ENCODE measurements at regions not wholly inside any gene's neighbourhood (a gene's known extent, or its start where the extent isn't known, plus 50 kb on each side); places are given as distances from the start of the nearest gene placed in this dataset.

GRCh38 chr15:93585012-93585411 lies 496.0 kb upstream of the RGMA start:
- no peaks in the 10 kb centered on the region for H4K20me1 ChIP-seq (ENCODE audit: insufficient read depth, low read length)
- BruUV-seq (replicated peaks): no TSS peak
- WGBS, 2 experiments (ENCODE audit: extremely low coverage in 2 of 2, insufficient read length in 1 of 2): no CpG with 5 or more reads among the region's 2 CpGs
- dilution Hi-C loops (cut with HindIII; ENCODE audit: low sequenced_read_pairs, unreplicated experiment) (no loop called here), intact Hi-C loops (cut with micrococcal nuclease) (no loop called here), in situ Hi-C loops (cut with MboI; ENCODE audit: low sequenced_read_pairs) (no loop called here)
- no peak overlapping the region for H3K27ac ChIP-seq (ENCODE audit: insufficient read depth, low read length)
- H4K91ac ChIP-seq (ENCODE audit: insufficient read depth, low read depth, low read length): no peak overlapping the region
- H3K9me1 ChIP-seq (ENCODE audit: insufficient read depth, low read length): no peaks in the 10 kb centered on the region
- no peak overlapping the region for H3K14ac ChIP-seq (replicated peaks; ENCODE audit: low read depth, low read length)
- no peaks in the 10 kb centered on the region for H3K79me1 ChIP-seq (ENCODE audit: low read depth in 1 of 2, low read length in 2 of 2)
- H2BK15ac ChIP-seq (ENCODE audit: low read depth, low read length): no peak overlapping the region
- H3K23ac ChIP-seq (ENCODE audit: low read depth, low read length): no peak overlapping the region
- H3K4ac ChIP-seq (ENCODE audit: low read depth, low read length): no peak overlapping the region
- H3K27me3 ChIP-seq (ENCODE audit: control insufficient read depth, insufficient read depth, low read length): no peaks in the 10 kb centered on the region
- ATAC-seq (ENCODE audit: low read depth) (no peak), DNase-seq (no peak)
- no peak overlapping the region for H4K5ac ChIP-seq (ENCODE audit: low read depth, low read length)
- H3K4me2 ChIP-seq (ENCODE audit: low read depth, low read length): no peak overlapping the region
- H3K18ac ChIP-seq (ENCODE audit: low read depth, low read length): no peak overlapping the region
- TF ChIP-seq USF2 (IDR thresholded peaks at IDR 0.05; ENCODE audit: low read depth, low read length): no peak
- no peak for TF ChIP-seq MAFK (IDR thresholded peaks at IDR 0.05; ENCODE audit: low read depth, low read length)
- TF ChIP-seq, protein P1, sequence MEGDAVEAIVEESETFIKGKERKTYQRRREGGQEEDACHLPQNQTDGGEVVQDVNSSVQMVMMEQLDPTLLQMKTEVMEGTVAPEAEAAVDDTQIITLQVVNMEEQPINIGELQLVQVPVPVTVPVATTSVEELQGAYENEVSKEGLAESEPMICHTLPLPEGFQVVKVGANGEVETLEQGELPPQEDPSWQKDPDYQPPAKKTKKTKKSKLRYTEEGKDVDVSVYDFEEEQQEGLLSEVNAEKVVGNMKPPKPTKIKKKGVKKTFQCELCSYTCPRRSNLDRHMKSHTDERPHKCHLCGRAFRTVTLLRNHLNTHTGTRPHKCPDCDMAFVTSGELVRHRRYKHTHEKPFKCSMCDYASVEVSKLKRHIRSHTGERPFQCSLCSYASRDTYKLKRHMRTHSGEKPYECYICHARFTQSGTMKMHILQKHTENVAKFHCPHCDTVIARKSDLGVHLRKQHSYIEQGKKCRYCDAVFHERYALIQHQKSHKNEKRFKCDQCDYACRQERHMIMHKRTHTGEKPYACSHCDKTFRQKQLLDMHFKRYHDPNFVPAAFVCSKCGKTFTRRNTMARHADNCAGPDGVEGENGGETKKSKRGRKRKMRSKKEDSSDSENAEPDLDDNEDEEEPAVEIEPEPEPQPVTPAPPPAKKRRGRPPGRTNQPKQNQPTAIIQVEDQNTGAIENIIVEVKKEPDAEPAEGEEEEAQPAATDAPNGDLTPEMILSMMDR (conservative IDR thresholded peaks at IDR 0.05; ENCODE audit: low read depth, low read length): no peak
- no peak for TF ChIP-seq CEBPB (IDR thresholded peaks at IDR 0.05; ENCODE audit: low read depth, low read length)
- TF ChIP-seq SMC3 (IDR thresholded peaks at IDR 0.05; ENCODE audit: low read depth, low read length): no peak
- TF ChIP-seq MAZ (IDR thresholded peaks at IDR 0.05; ENCODE audit: borderline replicate concordance, low read depth, low read length): no peak
- TF ChIP-seq POLR2A (IDR thresholded peaks at IDR 0.05; ENCODE audit: low read depth, low read length): no peak
- no peak for TF ChIP-seq RAD21 (IDR thresholded peaks at IDR 0.05; ENCODE audit: low read length)
- TF ChIP-seq CHD1 (IDR thresholded peaks at IDR 0.05; ENCODE audit: low read depth, low read length): no peak
- no peak for TF ChIP-seq ELK1 (IDR thresholded peaks at IDR 0.05; ENCODE audit: borderline replicate concordance, low read depth, low read length)
- TF ChIP-seq RFX5 (IDR thresholded peaks at IDR 0.05; ENCODE audit: low read depth, low read length): no peak
- no peak overlapping the region for H2BK20ac ChIP-seq (ENCODE audit: low read depth, low read length)
- no peak overlapping the region for H3K4me3 ChIP-seq (ENCODE audit: insufficient read depth, low read depth, low read length)
- no peak overlapping the region for H2BK5ac ChIP-seq (ENCODE audit: low read depth, low read length, poor library complexity, severe bottlenecking)
- CTCF ChIA-PET: no interaction called here
- no peak overlapping the region for H2BK120ac ChIP-seq (ENCODE audit: low read depth, low read length)
- no peak overlapping the region for H2AFZ ChIP-seq (replicated peaks; ENCODE audit: low read length, poor library complexity)
- POLR2A ChIA-PET (ENCODE audit: unreplicated experiment): no interaction called here
- no peak overlapping the region for H3K9ac ChIP-seq (ENCODE audit: low read depth, low read length)
- peaks cover 10% of the 10 kb centered on the region for H3K9me3 ChIP-seq (ENCODE audit: control insufficient read depth, insufficient read depth, low read length)
- no peak overlapping the region for H2AK5ac ChIP-seq (ENCODE audit: low read depth, low read length)
- no peaks in the 10 kb centered on the region for H3K36me3 ChIP-seq (ENCODE audit: control insufficient read depth, insufficient read depth, low read length)
- H2AK9ac ChIP-seq (replicated peaks; ENCODE audit: low read depth, low read length, poor library complexity): no peak overlapping the region
- H3K56ac ChIP-seq (ENCODE audit: extremely low read depth, insufficient read depth, low read length): no peak overlapping the region
- no peaks in the 10 kb centered on the region for H3K4me1 ChIP-seq (ENCODE audit: control insufficient read depth, insufficient read depth, low read length)
- H4K8ac ChIP-seq (ENCODE audit: low read depth in 2 of 2, low read length in 2 of 2): no peak overlapping the region
